Activated T-cell treated with anti-CD3 and anti-CD28 coated beads, Interleukin-2, amount 50 U/mL, for 72 hours (primary cell): ENCODE measurements at regions not wholly inside any gene's neighbourhood (a gene's known extent, or its start where the extent isn't known, plus 50 kb on each side); places are given as distances from the start of the nearest gene placed in this dataset.

ENCODE experiments used
- ATAC-seq, 2 donors: fragments of 150-1000 bp; cut with Tn5 transposase; replicated peaks in 1 of 2; 2 replicates each; pipeline ENCODE4 v1.10.0; 2021; ENCODE audit warnings: moderate library complexity in 2 of 2, mild to moderate bottlenecking in 1 of 2
- DNase-seq, 2 donors: peaks; one replicate each; pipeline ENCODE4 v3.0.0; 2021 to 2022; ENCODE audit warnings: mixed read lengths in 1 of 2
- H3K27ac Mint-ChIP-seq: one replicate; pipeline ENCODE4 v1.8.0; 2022; ENCODE audit warnings: mild to moderate bottlenecking, moderate library complexity, mixed read lengths
- H3K27me3 Mint-ChIP-seq: one replicate; pipeline ENCODE4 v1.8.0; 2022; ENCODE audit warnings: low read depth, mixed read lengths
- H3K36me3 Mint-ChIP-seq, 2 donors: one replicate each; pipeline ENCODE4 v1.8.0; 2022; ENCODE audit warnings: mixed read lengths in 2 of 2, mild to moderate bottlenecking in 1 of 2; ENCODE audit not compliant: insufficient read depth in 2 of 2
- H3K4me1 Mint-ChIP-seq: one replicate; pipeline ENCODE4 v1.8.0; 2022; ENCODE audit warnings: low read depth, mixed read lengths
- H3K4me3 Mint-ChIP-seq, 2 donors: one replicate each; pipeline ENCODE4 v1.8.0; 2022; ENCODE audit warnings: mild to moderate bottlenecking in 2 of 2, mixed read lengths in 2 of 2, moderate library complexity in 2 of 2
- H3K9me3 Mint-ChIP-seq, 2 donors: one replicate each; pipeline ENCODE4 v1.8.0; 2022; ENCODE audit warnings: mixed read lengths in 2 of 2

- no peak overlapping the region for H3K4me3 Mint-ChIP-seq
- H3K27me3 Mint-ChIP-seq: peaks cover 16% of the 10 kb centered on the region
- no peaks in the 10 kb centered on the region for H3K9me3 Mint-ChIP-seq
- ATAC-seq (no peak), DNase-seq (no peak)
- no peaks in the 10 kb centered on the region for H3K36me3 Mint-ChIP-seq
- no peak overlapping the region for H3K27ac Mint-ChIP-seq
- no peaks in the 10 kb centered on the region for H3K4me1 Mint-ChIP-seq
These were observed 391.4 kb downstream of the TEX13C start for GRCh38 chrX:125711103-125711502.

GRCh38 chrX:125713633-125714032 lies 394.0 kb downstream of the TEX13C start:
- Mint-ChIP-seq H3K4me3 (no peak overlapping the region), H3K9me3 (no peaks in the 10 kb centered on the region), H3K36me3 (no peaks in the 10 kb centered on the region), H3K4me1 (no peaks in the 10 kb centered on the region), H3K27ac (no peak overlapping the region), H3K27me3 (peaks cover 16% of the 10 kb centered on the region)
- no peak for DNase-seq
- no peak for ATAC-seq

- ATAC-seq (no peak), DNase-seq (no peak)
- no peaks in the 10 kb centered on the region for H3K27me3 Mint-ChIP-seq
- no peak overlapping the region for H3K27ac Mint-ChIP-seq
- H3K4me1 Mint-ChIP-seq: no peaks in the 10 kb centered on the region
- H3K9me3 Mint-ChIP-seq: no peaks in the 10 kb centered on the region
- H3K36me3 Mint-ChIP-seq: no peaks in the 10 kb centered on the region
- H3K4me3 Mint-ChIP-seq: no peak overlapping the region
These were observed 407.4 kb downstream of the TEX13C start for GRCh38 chrX:125727117-125727516.

GRCh38 chrX:125736008-125736729 lies 416.5 kb downstream of the TEX13C start:
- peaks cover 3 to 4% of the 10 kb centered on the region in 2 donors for H3K9me3 Mint-ChIP-seq
- DNase-seq: no peak
- no peaks in the 10 kb centered on the region for H3K36me3 Mint-ChIP-seq
- ATAC-seq: no peak
- H3K27me3 Mint-ChIP-seq: no peaks in the 10 kb centered on the region
- no peaks in the 10 kb centered on the region for H3K4me1 Mint-ChIP-seq
- no peak overlapping the region for H3K27ac Mint-ChIP-seq
- H3K4me3 Mint-ChIP-seq: no peak overlapping the region

- DNase-seq: no peak
- H3K9me3 Mint-ChIP-seq: no peaks in the 10 kb centered on the region
- no peak overlapping the region for H3K4me3 Mint-ChIP-seq
- no peaks in the 10 kb centered on the region for H3K27me3 Mint-ChIP-seq
- ATAC-seq: no peak
- no peak overlapping the region for H3K27ac Mint-ChIP-seq
- H3K36me3 Mint-ChIP-seq: no peaks in the 10 kb centered on the region
- H3K4me1 Mint-ChIP-seq: no peaks in the 10 kb centered on the region
These were observed 423.1 kb downstream of the TEX13C start for GRCh38 chrX:125742811-125743210.

- no peak for DNase-seq
- no peak overlapping the region for H3K27ac Mint-ChIP-seq
These were observed 421.2 kb downstream of the DCAF12L2 start for GRCh38 chrX:125744914-125745313.

GRCh38 chrX:125757794-125758564 lies 408.1 kb downstream of the DCAF12L2 start:
- no peak for ATAC-seq
- DNase-seq: no peak
- H3K27ac Mint-ChIP-seq: no peak overlapping the region
- peaks cover 2 to 8% of the 10 kb centered on the region in 2 donors for H3K9me3 Mint-ChIP-seq
- no peak overlapping the region for H3K4me3 Mint-ChIP-seq
- H3K27me3 Mint-ChIP-seq: no peaks in the 10 kb centered on the region
- no peaks in the 10 kb centered on the region for H3K36me3 Mint-ChIP-seq
- no peaks in the 10 kb centered on the region for H3K4me1 Mint-ChIP-seq

More at GRCh38 chrX:125744914-125745313, 421.2 kb downstream of the DCAF12L2 start:
- H3K27me3 Mint-ChIP-seq: peaks cover 7% of the 10 kb centered on the region
- no peak for ATAC-seq
- no peaks in the 10 kb centered on the region for H3K4me1 Mint-ChIP-seq
- no peaks in the 10 kb centered on the region for H3K9me3 Mint-ChIP-seq
- H3K4me3 Mint-ChIP-seq: no peak overlapping the region
- no peaks in the 10 kb centered on the region for H3K36me3 Mint-ChIP-seq

GRCh38 chrX:125758819-125759218 lies 407.3 kb downstream of the DCAF12L2 start:
- Mint-ChIP-seq H3K4me1 (no peaks in the 10 kb centered on the region), H3K9me3 (peaks cover 2 to 5% of the 10 kb centered on the region in 2 donors), H3K27me3 (no peaks in the 10 kb centered on the region), H3K27ac (no peak overlapping the region), H3K36me3 (no peaks in the 10 kb centered on the region), H3K4me3 (no peak overlapping the region)
- DNase-seq (no peak), ATAC-seq (no peak)

- Mint-ChIP-seq H3K27ac (no peak overlapping the region), H3K4me3 (no peak overlapping the region), H3K36me3 (no peaks in the 10 kb centered on the region), H3K27me3 (peaks cover 18% of the 10 kb centered on the region), H3K9me3 (peaks cover 4 to 8% of the 10 kb centered on the region in 2 donors), H3K4me1 (no peaks in the 10 kb centered on the region)
- ATAC-seq (no peak), DNase-seq (no peak)
These were observed 403.1 kb downstream of the DCAF12L2 start for GRCh38 chrX:125762954-125763353.

- H3K4me3 Mint-ChIP-seq: no peak overlapping the region
- no peaks in the 10 kb centered on the region for H3K4me1 Mint-ChIP-seq
- H3K27ac Mint-ChIP-seq: no peak overlapping the region
- peaks cover 23% of the 10 kb centered on the region for H3K27me3 Mint-ChIP-seq
- H3K9me3 Mint-ChIP-seq: peaks cover 2 to 6% of the 10 kb centered on the region in 2 donors
- no peaks in the 10 kb centered on the region for H3K36me3 Mint-ChIP-seq
- DNase-seq (no peak), ATAC-seq (no peak)
These were observed 400.7 kb downstream of the DCAF12L2 start for GRCh38 chrX:125765347-125765746.

- ATAC-seq (no peak), DNase-seq (no peak)
- Mint-ChIP-seq H3K27me3 (peaks cover 20% of the 10 kb centered on the region), H3K4me3 (no peak overlapping the region), H3K27ac (no peak overlapping the region), H3K9me3 (peaks cover 0 to 3% of the 10 kb centered on the region in 2 donors), H3K36me3 (no peaks in the 10 kb centered on the region), H3K4me1 (no peaks in the 10 kb centered on the region)
These were observed 396.5 kb downstream of the DCAF12L2 start for GRCh38 chrX:125769628-125770027.

GRCh38 chrX:125778261-125778660 lies 387.8 kb downstream of the DCAF12L2 start:
- H3K4me1 Mint-ChIP-seq: no peaks in the 10 kb centered on the region
- no peaks in the 10 kb centered on the region for H3K9me3 Mint-ChIP-seq
- DNase-seq: no peak
- H3K27ac Mint-ChIP-seq: no peak overlapping the region
- H3K27me3 Mint-ChIP-seq: no peaks in the 10 kb centered on the region
- ATAC-seq: no peak
- no peak overlapping the region for H3K4me3 Mint-ChIP-seq
- H3K36me3 Mint-ChIP-seq: no peaks in the 10 kb centered on the region

- Mint-ChIP-seq H3K36me3 (no peaks in the 10 kb centered on the region), H3K27ac (no peak overlapping the region), H3K4me3 (no peak overlapping the region), H3K4me1 (no peaks in the 10 kb centered on the region), H3K9me3 (no peaks in the 10 kb centered on the region), H3K27me3 (no peaks in the 10 kb centered on the region)
- ATAC-seq (no peak), DNase-seq (no peak)
These were observed 383.9 kb downstream of the DCAF12L2 start for GRCh38 chrX:125782184-125782583.
